22Rv1 (cell line): ENCODE measurements at regions not wholly inside any gene's neighbourhood (a gene's known extent, or its start where the extent isn't known, plus 50 kb on each side); places are given as distances from the start of the nearest gene placed in this dataset.

Experiments used
- CTCF ChIP-seq: fragments of 450-650 bp; IDR thresholded peaks from 2 replicates; pipeline ENCODE4 v1.5.1; 2017; ENCODE audit warnings: mild to moderate bottlenecking
- ZFX ChIP-seq: fragments of 450-650 bp; IDR thresholded peaks from 2 replicates; pipeline ENCODE4 v1.6.1; 2017; ENCODE audit warnings: antibody characterized with exemption, borderline replicate concordance

- no peak for TF ChIP-seq CTCF
- TF ChIP-seq ZFX = no peak
Measured at GRCh38 chr4:8939160-8939839, 67.7 kb upstream of the HMX1 start.
